Karpas-422 (cell line): ENCODE measurements at regions not wholly inside any gene's neighbourhood (a gene's known extent, or its start where the extent isn't known, plus 50 kb on each side); places are given as distances from the start of the nearest gene placed in this dataset.

Source experiments
- DNase-seq: peaks from one replicate; pipeline ENCODE4 v3.0.0-alpha.2; 2015
- H2AFZ ChIP-seq: fragments of 200-600 bp; sonication (generic); 2 replicates; pipeline ENCODE4 v1.6.1; 2014; ENCODE audit warnings: antibody characterized with exemption, low read length, mixed read lengths
- H3K27ac ChIP-seq: fragments of 200-600 bp; sonication (generic); 2 replicates; pipeline ENCODE4 v1.5.1; 2014; ENCODE audit warnings: mild to moderate bottlenecking, low read length, moderate library complexity
- H3K27me3 ChIP-seq: fragments of 200-600 bp; sonication (generic); 2 replicates; pipeline ENCODE4 v1.6.1; 2014; ENCODE audit warnings: low read length, mixed read lengths
- H3K36me3 ChIP-seq: fragments of 200-600 bp; sonication (generic); 2 replicates; pipeline ENCODE4 v1.6.1; 2014; ENCODE audit warnings: low read length, mixed read lengths; ENCODE audit not compliant: insufficient read depth
- H3K4me1 ChIP-seq: fragments of 200-600 bp; sonication (generic); 2 replicates; pipeline ENCODE4 v1.6.1; 2014; ENCODE audit warnings: mild to moderate bottlenecking, low read length, mixed read lengths
- H3K4me2 ChIP-seq: fragments of 200-600 bp; sonication (generic); 2 replicates; pipeline ENCODE4 v1.6.1; 2014; ENCODE audit warnings: low read length, low read depth, mild to moderate bottlenecking; ENCODE audit not compliant: poor library complexity, severe bottlenecking
- H3K4me3 ChIP-seq: fragments of 200-600 bp; sonication (generic); 2 replicates; pipeline ENCODE4 v1.5.1; 2014; ENCODE audit warnings: mild to moderate bottlenecking, antibody characterized with exemption, low read length, mixed read lengths
- H3K79me2 ChIP-seq: fragments of 200-600 bp; sonication (generic); 2 replicates; pipeline ENCODE4 v1.6.1; 2014; ENCODE audit warnings: mild to moderate bottlenecking, low read length, mixed read lengths
- H3K9ac ChIP-seq: fragments of 200-600 bp; sonication (generic); 2 replicates; pipeline ENCODE4 v1.6.0; 2014; ENCODE audit warnings: low read length
- H3K9me2 ChIP-seq: fragments of 200-600 bp; sonication (generic), shearing (Covaris generic); replicated peaks from 2 replicates; pipeline ENCODE4 v1.6.0; 2014; ENCODE audit warnings: mild to moderate bottlenecking, low read length, moderate library complexity; ENCODE audit not compliant: insufficient read depth
- H3K9me3 ChIP-seq: fragments of 300-700, 200-600 bp; sonication (generic); 2 replicates; pipeline ENCODE4 v1.6.1; 2014; ENCODE audit warnings: low read length, mixed read lengths
- H4K20me1 ChIP-seq: fragments of 200-600 bp; sonication (generic); 2 replicates; pipeline ENCODE4 v1.6.1; 2014; ENCODE audit warnings: mild to moderate bottlenecking, antibody characterized with exemption, low read length, low read depth; ENCODE audit not compliant: insufficient read depth

DNA sequence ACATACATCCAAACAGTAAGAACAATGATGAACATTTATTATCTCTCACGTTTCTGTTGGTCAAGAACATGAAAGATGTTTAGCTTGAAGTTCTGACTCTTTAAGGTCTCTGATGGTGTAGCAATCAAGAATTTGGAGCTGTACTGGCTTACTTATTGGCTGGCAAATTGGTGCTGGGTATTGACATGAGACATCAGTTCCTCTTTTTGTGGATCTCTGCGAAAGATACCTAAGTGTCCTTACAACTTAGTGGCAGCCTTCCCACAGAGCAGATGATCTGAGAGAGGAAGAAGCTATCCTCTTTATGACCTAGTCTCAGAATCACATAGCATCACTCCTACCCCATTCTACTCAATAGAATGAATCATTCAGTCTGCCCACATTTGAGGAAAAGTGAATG, 309.8 kb upstream of the DCBLD2 start:
- H4K20me1 ChIP-seq, result no peaks in the 10 kb centered on the region
- no peak overlapping the region for H2AFZ ChIP-seq
- H3K9me2 ChIP-seq, result no peaks in the 10 kb centered on the region
- H3K27me3 ChIP-seq, result no peaks in the 10 kb centered on the region
- DNase-seq, result no peak
- no peak overlapping the region for H3K27ac ChIP-seq
- no peaks in the 10 kb centered on the region for H3K79me2 ChIP-seq
- H3K4me3 ChIP-seq, result no peak overlapping the region
- H3K36me3 ChIP-seq, result no peaks in the 10 kb centered on the region
- no peak overlapping the region for H3K4me2 ChIP-seq
- H3K9ac ChIP-seq, result no peak overlapping the region
- no peaks in the 10 kb centered on the region for H3K9me3 ChIP-seq
- H3K4me1 ChIP-seq, result no peaks in the 10 kb centered on the region

DNA sequence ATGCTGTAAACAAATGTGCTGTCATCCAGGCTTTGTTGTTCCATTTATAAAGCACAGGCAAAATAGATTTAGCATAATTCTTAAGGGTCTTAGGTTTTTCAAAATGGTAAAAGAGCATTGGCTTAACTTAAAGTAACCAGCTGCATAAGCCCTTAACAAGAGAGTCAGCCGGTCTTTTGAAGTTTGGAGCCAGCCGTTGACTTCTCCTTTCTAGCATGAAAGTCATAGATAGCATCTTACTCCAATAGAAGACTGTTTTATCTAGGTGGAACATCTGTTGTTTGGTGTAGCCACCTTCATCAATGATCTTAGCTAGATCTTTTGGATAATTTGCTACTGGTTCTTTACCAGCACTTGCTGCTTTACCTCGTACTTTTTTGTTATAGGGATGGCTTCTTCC, 297.5 kb upstream of the DCBLD2 start:
- Histone ChIP-seq H3K9ac (no peak overlapping the region), H3K9me2 (no peaks in the 10 kb centered on the region), H3K4me1 (no peaks in the 10 kb centered on the region), H4K20me1 (no peaks in the 10 kb centered on the region), H3K27ac (no peak overlapping the region), H2AFZ (no peak overlapping the region), H3K4me2 (no peak overlapping the region), H3K79me2 (no peaks in the 10 kb centered on the region), H3K9me3 (no peaks in the 10 kb centered on the region), H3K4me3 (no peak overlapping the region), H3K27me3 (no peaks in the 10 kb centered on the region), H3K36me3 (no peaks in the 10 kb centered on the region)
- DNase-seq, result no peak

DNA sequence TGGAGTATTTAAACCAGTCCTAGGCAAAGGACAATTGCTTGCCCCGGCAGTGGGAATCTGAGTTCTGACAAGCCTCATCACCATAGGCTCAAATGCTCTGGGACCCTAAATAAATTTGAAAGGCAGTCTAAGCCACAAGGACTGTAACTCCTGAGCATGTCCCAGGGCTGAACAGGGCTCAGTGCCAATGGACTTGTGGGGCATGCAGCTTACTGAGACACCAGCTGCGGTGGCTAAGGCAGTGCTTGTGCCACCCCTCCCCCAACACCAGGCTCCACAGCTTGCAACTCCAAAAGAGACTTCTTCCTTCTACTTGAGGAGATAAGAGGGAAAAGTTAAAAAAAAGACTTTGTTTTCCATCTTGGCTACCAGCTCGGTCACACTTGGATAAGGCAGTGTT, 289.7 kb upstream of the DCBLD2 start:
- no peak overlapping the region for H3K4me2 ChIP-seq
- H3K4me1 ChIP-seq, result no peaks in the 10 kb centered on the region
- H4K20me1 ChIP-seq, result no peaks in the 10 kb centered on the region

DNA sequence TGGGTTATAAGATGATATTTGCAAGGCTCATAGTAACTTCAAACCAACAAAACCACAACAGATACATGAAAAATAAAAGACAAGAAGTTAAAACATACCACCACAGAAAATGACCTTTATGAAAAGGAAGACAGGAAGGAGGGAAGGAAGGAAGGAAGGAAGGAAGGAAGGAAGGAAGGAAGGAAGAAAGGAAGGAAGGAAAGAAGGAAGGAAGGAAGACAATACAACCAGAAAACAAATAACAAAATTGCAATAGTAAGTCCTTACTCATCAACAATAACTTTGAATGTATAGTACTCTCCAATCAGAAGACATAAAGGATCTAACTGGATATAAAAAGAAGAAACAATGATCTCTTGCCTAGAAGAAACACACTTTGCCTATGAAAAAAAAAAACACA, 287.4 kb upstream of the DCBLD2 start:
- Histone ChIP-seq H4K20me1 (no peaks in the 10 kb centered on the region), H3K4me1 (no peaks in the 10 kb centered on the region), H3K27me3 (no peaks in the 10 kb centered on the region), H3K9ac (no peak overlapping the region), H3K4me3 (no peak overlapping the region), H3K9me3 (no peaks in the 10 kb centered on the region), H3K79me2 (no peaks in the 10 kb centered on the region), H2AFZ (no peak overlapping the region), H3K4me2 (no peak overlapping the region), H3K36me3 (no peaks in the 10 kb centered on the region), H3K9me2 (no peaks in the 10 kb centered on the region), H3K27ac (no peak overlapping the region)
- DNase-seq, result no peak

More for the DNA sequence above, 289.7 kb upstream of the DCBLD2 start:
- H3K4me3 ChIP-seq, result no peak overlapping the region
- H3K27ac ChIP-seq, result no peak overlapping the region
- no peak overlapping the region for H2AFZ ChIP-seq
- no peak for DNase-seq
- no peaks in the 10 kb centered on the region for H3K36me3 ChIP-seq
- no peaks in the 10 kb centered on the region for H3K79me2 ChIP-seq
- H3K9me3 ChIP-seq, result no peaks in the 10 kb centered on the region
- H3K9ac ChIP-seq, result no peak overlapping the region
- no peaks in the 10 kb centered on the region for H3K9me2 ChIP-seq
- no peaks in the 10 kb centered on the region for H3K27me3 ChIP-seq

DNA sequence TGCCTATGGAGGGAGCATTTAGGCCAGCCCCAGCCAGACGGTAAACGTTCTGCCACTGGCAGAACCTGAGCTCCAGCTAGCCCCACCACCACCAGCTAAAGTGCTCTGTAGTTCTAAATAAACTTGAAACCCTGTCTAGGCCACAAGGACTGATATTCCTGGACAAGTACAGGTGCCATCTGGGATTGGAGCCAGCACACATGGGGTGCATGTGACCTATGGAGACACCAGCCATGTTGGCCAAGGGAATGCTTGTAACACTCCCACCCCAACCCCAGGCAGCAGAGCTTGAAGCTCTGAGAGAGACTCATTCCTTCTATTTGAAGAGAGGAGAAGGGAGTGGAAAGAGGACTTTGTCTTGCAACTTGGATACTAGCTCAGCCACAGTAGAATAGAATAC, 284.5 kb upstream of the DCBLD2 start:
- no peak for DNase-seq

DNA sequence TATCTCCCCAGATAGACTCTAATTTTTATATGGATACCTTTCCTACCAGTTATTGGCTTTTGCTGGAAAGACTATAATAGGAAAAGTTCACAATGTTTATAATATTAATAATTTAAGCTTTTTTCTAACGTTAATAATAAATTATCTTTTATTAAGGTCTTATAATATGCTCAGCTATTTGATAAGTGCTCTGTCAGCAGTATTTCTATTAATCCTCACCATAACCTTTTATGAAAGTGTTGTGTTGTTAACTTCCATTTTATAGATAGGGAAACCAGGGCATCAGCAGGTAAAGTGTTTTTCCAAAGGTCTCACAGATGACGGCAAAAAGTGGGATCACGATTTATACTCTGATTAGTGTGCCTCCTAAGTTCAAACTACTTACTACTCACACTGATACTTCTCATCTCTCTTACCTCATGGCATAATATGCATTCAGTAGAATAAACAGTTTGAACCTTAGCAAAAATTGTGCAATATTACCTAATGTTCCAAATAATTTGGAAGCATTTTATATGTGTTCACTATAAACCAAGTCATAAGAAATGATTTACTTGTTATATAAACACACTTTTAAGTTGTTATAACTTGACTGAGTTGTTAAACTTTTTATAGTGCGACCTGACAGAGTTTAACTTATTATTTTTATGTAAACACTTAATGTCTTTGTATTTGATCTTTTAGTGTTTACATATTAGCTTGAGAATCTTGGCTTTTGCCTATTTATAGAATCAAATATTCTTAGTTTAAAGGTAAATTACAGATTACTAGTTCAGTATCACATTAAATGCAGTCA, 274.9 kb upstream of the DCBLD2 start:
- Histone ChIP-seq H3K4me3 (no peak overlapping the region), H3K9me2 (no peaks in the 10 kb centered on the region), H4K20me1 (no peaks in the 10 kb centered on the region), H3K27ac (no peak overlapping the region), H3K36me3 (no peaks in the 10 kb centered on the region), H2AFZ (no peak overlapping the region), H3K4me2 (no peak overlapping the region), H3K79me2 (no peaks in the 10 kb centered on the region), H3K4me1 (no peaks in the 10 kb centered on the region), H3K27me3 (no peaks in the 10 kb centered on the region), H3K9ac (no peak overlapping the region), H3K9me3 (no peaks in the 10 kb centered on the region)
- DNase-seq, result no peak

More for the DNA sequence above, 284.5 kb upstream of the DCBLD2 start:
- Histone ChIP-seq H3K79me2 (no peaks in the 10 kb centered on the region), H3K9me3 (no peaks in the 10 kb centered on the region), H3K4me1 (no peaks in the 10 kb centered on the region), H2AFZ (no peak overlapping the region), H3K4me2 (no peak overlapping the region), H3K4me3 (no peak overlapping the region), H3K27me3 (no peaks in the 10 kb centered on the region), H3K9ac (no peak overlapping the region), H3K36me3 (no peaks in the 10 kb centered on the region), H3K27ac (no peak overlapping the region), H3K9me2 (no peaks in the 10 kb centered on the region), H4K20me1 (no peaks in the 10 kb centered on the region)

DNA sequence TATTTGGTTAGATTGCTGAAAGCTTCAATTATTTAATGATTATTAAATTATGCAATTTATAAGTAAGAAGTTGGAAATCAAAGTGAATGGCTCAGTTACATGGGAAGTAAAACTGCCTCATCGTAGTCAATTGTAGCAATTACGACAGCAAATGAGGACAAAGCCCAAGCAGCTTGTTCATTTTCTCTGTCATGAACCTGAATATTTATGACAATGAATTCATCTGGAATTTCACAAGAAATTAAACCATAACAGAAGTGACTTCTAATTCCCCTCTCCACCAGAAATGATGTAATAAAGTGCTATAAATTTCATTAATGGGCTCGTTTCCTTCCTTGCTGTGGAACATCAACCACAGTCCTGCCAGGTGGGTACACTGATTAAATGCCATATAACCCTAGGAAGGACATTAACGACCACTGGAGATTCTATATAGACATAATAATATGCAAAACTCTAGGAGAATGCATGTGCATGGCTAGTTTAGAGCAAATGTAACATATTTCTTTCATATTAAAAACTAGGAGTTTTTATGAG, 273.8 kb upstream of the DCBLD2 start:
- H4K20me1 ChIP-seq, result no peaks in the 10 kb centered on the region
- H2AFZ ChIP-seq, result no peak overlapping the region
- H3K79me2 ChIP-seq, result no peaks in the 10 kb centered on the region
- H3K9me2 ChIP-seq, result no peaks in the 10 kb centered on the region
- no peak overlapping the region for H3K4me2 ChIP-seq
- no peak for DNase-seq
- no peaks in the 10 kb centered on the region for H3K27me3 ChIP-seq
- no peak overlapping the region for H3K4me3 ChIP-seq
- no peaks in the 10 kb centered on the region for H3K36me3 ChIP-seq
- no peak overlapping the region for H3K27ac ChIP-seq
- H3K9ac ChIP-seq, result no peak overlapping the region
- H3K9me3 ChIP-seq, result no peaks in the 10 kb centered on the region
- no peaks in the 10 kb centered on the region for H3K4me1 ChIP-seq

DNA sequence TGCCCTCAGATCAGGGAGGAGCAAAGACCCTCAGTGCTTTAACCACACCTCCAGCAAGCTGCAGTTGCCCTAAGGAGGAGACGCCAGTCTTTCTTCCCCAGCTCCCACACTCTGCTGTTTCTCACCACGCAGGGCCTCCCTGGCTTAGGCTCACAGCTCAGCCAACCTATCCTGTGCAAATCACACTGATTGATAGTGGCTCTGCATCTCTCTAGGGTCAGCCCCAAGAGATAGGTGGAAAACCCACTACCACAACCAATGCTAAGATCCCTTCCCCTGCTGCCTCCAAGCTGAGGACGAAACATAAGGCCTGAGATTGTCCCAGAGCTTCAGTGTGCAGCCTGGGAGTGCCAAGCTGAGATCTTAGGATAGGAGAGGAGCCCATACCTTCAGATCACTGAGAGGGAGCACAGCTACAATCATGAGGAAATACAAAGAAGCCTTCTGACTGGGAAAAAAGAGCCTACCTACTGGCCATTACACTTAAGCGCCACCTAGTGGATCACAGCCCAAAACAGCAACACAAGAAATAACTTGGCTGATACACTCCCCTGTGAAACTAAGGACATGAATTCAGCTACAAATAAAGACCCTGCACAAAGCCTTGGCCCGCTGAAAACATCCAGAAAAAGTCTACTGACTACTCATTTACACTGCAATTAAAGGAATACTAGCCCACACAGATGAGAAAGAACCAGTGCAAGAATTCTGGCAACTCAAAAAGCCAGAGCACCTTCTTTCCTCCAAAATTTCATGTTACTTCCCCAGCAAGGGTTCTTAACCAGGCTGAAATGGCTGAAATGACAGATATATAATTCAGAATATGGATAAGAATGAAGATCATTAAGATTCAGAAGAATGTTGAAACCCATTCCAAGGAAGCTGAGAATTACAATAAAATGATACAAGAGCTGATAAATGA, 271.5 kb upstream of the DCBLD2 start:
- Histone ChIP-seq H3K79me2 (no peaks in the 10 kb centered on the region), H3K4me3 (no peak overlapping the region), H3K4me1 (no peaks in the 10 kb centered on the region), H3K36me3 (no peaks in the 10 kb centered on the region), H3K27ac (no peak overlapping the region), H3K9me2 (no peaks in the 10 kb centered on the region), H3K9me3 (no peaks in the 10 kb centered on the region), H4K20me1 (no peaks in the 10 kb centered on the region), H3K9ac (no peak overlapping the region), H2AFZ (no peak overlapping the region), H3K4me2 (no peak overlapping the region), H3K27me3 (no peaks in the 10 kb centered on the region)
- DNase-seq, result peak; percentile 83
